GM06990 (cell line): ENCODE measurements at regions not wholly inside any gene's neighbourhood (a gene's known extent, or its start where the extent isn't known, plus 50 kb on each side); places are given as distances from the start of the nearest gene placed in this dataset.

Source experiments
- DNase-seq: peaks from one replicate; pipeline ENCODE4 v3.0.0-alpha.2; 2011; ENCODE audit not compliant: insufficient read length; ENCODE audit errors: extremely low read depth
- H3K27me3 ChIP-seq: replicated peaks from 2 replicates; pipeline ENCODE4 v1.6.0; 2011; ENCODE audit warnings: low read length; ENCODE audit not compliant: control insufficient read depth, insufficient read depth
- H3K36me3 ChIP-seq: 2 replicates; pipeline ENCODE4 v1.5.1; 2011; ENCODE audit warnings: low read length; ENCODE audit not compliant: control insufficient read depth, insufficient read depth
- H3K4me3 ChIP-seq: replicated peaks from 2 replicates; pipeline ENCODE4 v1.5.1; 2011; ENCODE audit warnings: low read depth, mild to moderate bottlenecking, control low read depth, low read length
- CTCF ChIP-seq: IDR thresholded peaks from 2 replicates; pipeline ENCODE4 v1.5.1; 2011; ENCODE audit warnings: low read length, control low read depth, mild to moderate bottlenecking, inconsistent platforms; ENCODE audit not compliant: insufficient read depth, poor library complexity, severe bottlenecking

- Histone ChIP-seq H3K27me3 (peaks cover 4% of the 10 kb centered on the region), H3K36me3 (no peaks in the 10 kb centered on the region), H3K4me3 (no peak overlapping the region)
- TF ChIP-seq CTCF = no peak
- no peak for DNase-seq
These were observed 107.1 kb upstream of the LINGO1 start for GRCh38 chr15:77739591-77740378.

- Histone ChIP-seq H3K4me3 (no peak overlapping the region), H3K36me3 (no peaks in the 10 kb centered on the region), H3K27me3 (peaks cover 4% of the 10 kb centered on the region)
- no peak for DNase-seq
- TF ChIP-seq CTCF = no peak
These were observed 106.0 kb upstream of the LINGO1 start for GRCh38 chr15:77738441-77739302.

GRCh38 chr15:77738038-77738370, 105.3 kb upstream of the LINGO1 start:
- no peak for TF ChIP-seq CTCF
- no peaks in the 10 kb centered on the region for H3K36me3 ChIP-seq
- DNase-seq = no peak
- no peak overlapping the region for H3K4me3 ChIP-seq
- peaks cover 3% of the 10 kb centered on the region for H3K27me3 ChIP-seq

- TF ChIP-seq CTCF = no peak
- Histone ChIP-seq H3K27me3 (peaks cover 4% of the 10 kb centered on the region), H3K36me3 (no peaks in the 10 kb centered on the region), H3K4me3 (no peak overlapping the region)
- no peak for DNase-seq
These were observed 104.7 kb upstream of the LINGO1 start for GRCh38 chr15:77737238-77738037.

GRCh38 chr15:77734306-77734705, 101.6 kb upstream of the LINGO1 start:
- Histone ChIP-seq H3K4me3 (no peak overlapping the region), H3K27me3 (peaks cover 4% of the 10 kb centered on the region), H3K36me3 (no peaks in the 10 kb centered on the region)
- TF ChIP-seq CTCF = no peak
- no peak for DNase-seq
